Superior temporal gyrus (tissue), 1 donor: ENCODE measurements at regions not wholly inside any gene's neighbourhood (a gene's known extent, or its start where the extent isn't known, plus 50 kb on each side); places are given as distances from the start of the nearest gene placed in this dataset.

Source experiments
- DNase-seq: peaks from one replicate; pipeline ENCODE4 v3.0.0-alpha.2; 2016; ENCODE audit errors: extremely low spot score

- DNase-seq, result no peak
These were observed 257.4 kb downstream of the BRD1 start for GRCh38 chr22:49570032-49570848.

GRCh38 chr22:49569286-49570031 is 258.2 kb downstream of the BRD1 start:
- no peak for DNase-seq

- no peak for DNase-seq
These were observed 258.9 kb downstream of the BRD1 start for GRCh38 chr22:49568751-49569285.

- DNase-seq, result no peak
These were observed 259.5 kb downstream of the BRD1 start for GRCh38 chr22:49567899-49568750.

GRCh38 chr22:49566693-49567092 is 261.0 kb downstream of the BRD1 start:
- DNase-seq, result no peak

DNA sequence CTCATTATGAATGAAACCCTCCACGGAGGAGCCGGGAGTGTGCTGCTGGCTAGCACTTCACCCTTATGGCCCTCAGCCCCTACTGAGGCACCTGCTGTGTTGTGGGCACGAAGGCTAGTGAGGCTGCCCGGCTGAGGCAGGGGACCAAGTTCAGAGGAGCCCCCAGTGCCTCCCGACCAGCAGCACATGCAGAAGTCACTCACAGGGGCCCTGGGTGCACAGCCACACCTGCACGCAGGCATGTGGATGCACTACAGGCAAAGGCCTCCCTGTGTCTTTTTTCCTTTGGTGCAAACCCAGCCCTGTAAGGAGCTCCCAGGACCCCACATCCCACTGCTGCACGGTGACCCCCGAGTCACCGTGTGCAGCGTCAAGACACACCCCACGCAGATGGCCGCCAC is 261.5 kb downstream of the BRD1 start:
- DNase-seq, result no peak

- no peak for DNase-seq
These were observed 262.2 kb downstream of the BRD1 start for GRCh38 chr22:49565516-49565855.

- DNase-seq, result no peak
These were observed 262.8 kb downstream of the BRD1 start for GRCh38 chr22:49564666-49565515.

DNA sequence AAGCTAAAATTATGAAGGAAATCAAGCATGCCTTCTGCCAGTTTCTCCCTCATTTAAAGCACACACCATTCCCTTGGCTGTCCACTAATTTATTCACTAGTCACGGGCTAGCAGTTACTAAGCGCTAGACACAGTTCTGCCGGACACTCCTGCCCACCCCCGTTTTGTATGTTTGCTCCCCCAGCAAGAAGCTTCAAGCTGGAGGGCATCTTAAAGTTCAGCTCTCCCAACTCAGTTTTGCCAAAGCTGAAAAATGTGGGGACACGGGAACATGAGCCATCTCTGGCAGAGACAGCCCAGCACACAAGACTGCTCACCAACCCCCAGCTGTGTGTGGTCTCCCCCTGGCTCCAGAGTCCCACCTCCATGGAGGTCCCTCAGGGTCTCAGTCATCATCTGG is 263.6 kb downstream of the BRD1 start:
- DNase-seq, result no peak

GRCh38 chr22:49562685-49563249 is 264.9 kb downstream of the BRD1 start:
- no peak for DNase-seq

GRCh38 chr22:49561976-49562375 is 265.7 kb downstream of the BRD1 start:
- no peak for DNase-seq

DNA sequence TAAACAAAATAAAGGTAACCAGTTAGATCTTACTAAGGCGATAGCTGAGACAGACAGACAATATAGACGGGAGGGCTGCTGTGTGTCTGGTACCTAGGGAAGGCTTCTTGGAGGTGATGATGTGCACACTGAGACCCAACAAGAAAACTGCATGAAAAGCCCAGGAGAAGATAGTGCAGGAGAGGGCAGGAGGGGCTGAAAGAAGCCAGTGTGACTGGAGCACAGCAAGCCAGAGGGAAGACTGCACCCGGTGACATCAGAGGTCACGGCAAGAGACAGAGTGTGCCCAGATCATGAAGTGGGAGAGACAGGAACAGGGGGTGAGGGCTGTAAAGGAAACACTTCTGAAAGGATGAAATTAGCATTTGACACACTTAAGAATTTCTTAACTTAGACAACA is 266.3 kb downstream of the BRD1 start:
- no peak for DNase-seq

- DNase-seq, result no peak
These were observed 272.1 kb downstream of the BRD1 start for GRCh38 chr22:49555526-49555925.

- DNase-seq, result no peak
These were observed 272.9 kb downstream of the BRD1 start for GRCh38 chr22:49554741-49555140.

- no peak for DNase-seq
These were observed 273.4 kb downstream of the BRD1 start for GRCh38 chr22:49554296-49554625.

GRCh38 chr22:49553518-49554295 is 274.0 kb downstream of the BRD1 start:
- DNase-seq, result no peak

- no peak for DNase-seq
These were observed 274.6 kb downstream of the BRD1 start for GRCh38 chr22:49553076-49553475.

DNA sequence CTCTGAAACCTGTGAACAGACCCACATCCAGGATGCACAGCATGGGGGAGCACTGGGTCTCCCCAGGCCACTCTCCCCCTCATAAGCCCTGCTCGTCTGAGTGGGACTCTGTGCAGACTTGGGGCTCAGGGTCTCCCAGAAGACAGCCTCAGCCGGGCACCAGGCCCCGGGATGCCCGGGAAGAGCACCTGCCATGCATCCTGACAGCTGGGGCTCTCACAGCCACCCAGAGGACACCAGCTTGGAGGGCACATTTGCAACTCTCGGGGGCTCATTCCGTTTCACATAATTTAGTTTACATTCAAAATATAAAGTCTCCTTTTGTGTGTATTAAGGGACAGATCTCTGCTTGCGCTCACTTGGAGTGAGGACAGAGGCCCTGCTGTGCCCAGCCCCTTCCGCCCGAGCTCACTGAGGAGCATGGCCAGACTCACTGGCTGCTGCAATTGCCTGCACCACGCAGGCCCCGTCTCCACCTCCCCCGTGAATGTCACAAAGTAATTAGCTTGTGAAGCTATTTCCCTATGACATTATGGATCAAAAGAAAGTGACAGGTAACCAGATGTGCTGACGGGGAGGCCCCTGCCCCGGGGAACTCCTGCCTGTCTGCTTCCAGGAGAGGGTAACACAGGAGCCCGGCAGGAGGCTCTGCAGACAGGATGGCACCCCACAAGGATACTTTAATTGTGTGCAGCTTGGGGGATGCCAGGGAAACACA is 275.6 kb downstream of the BRD1 start:
- no peak for DNase-seq

- no peak for DNase-seq
These were observed 276.2 kb downstream of the BRD1 start for GRCh38 chr22:49551446-49551845.
